ENCODE measurements at regions not wholly inside any gene's neighbourhood (a gene's known extent, or its start where the extent isn't known, plus 50 kb on each side); places are given as distances from the start of the nearest gene placed in this dataset.

DNA sequence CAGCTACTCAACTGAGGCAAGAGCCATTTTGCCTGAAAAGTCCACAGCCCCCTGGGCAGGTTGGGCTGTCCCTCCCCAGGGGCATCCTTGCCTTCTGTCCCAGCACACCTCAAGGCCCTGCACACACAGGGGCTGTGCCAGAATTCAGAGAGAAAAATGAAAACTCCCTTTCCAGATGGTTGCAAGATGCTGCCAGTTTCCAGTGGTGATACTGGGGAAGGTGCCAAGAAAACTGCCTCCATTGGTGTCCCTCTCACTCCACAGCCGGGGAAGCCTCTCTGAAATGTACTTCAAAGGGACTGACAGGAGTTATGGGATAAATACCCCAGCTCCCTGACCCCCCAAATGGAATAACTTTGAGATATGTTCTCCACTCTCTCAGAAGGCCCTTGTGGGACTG lies 154.2 kb upstream of the MAFB start:
- TF ChIP-seq, protein P1, sequence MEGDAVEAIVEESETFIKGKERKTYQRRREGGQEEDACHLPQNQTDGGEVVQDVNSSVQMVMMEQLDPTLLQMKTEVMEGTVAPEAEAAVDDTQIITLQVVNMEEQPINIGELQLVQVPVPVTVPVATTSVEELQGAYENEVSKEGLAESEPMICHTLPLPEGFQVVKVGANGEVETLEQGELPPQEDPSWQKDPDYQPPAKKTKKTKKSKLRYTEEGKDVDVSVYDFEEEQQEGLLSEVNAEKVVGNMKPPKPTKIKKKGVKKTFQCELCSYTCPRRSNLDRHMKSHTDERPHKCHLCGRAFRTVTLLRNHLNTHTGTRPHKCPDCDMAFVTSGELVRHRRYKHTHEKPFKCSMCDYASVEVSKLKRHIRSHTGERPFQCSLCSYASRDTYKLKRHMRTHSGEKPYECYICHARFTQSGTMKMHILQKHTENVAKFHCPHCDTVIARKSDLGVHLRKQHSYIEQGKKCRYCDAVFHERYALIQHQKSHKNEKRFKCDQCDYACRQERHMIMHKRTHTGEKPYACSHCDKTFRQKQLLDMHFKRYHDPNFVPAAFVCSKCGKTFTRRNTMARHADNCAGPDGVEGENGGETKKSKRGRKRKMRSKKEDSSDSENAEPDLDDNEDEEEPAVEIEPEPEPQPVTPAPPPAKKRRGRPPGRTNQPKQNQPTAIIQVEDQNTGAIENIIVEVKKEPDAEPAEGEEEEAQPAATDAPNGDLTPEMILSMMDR (conservative IDR thresholded peaks at IDR 0.05; ENCODE audit: low read depth, low read length) = no peak
- DNase-seq (ENCODE audit: low read depth) = peak; percentile 8
- H3K4me3 ChIP-seq (ENCODE audit: low read depth, low read length) = no peak overlapping the region

DNA sequence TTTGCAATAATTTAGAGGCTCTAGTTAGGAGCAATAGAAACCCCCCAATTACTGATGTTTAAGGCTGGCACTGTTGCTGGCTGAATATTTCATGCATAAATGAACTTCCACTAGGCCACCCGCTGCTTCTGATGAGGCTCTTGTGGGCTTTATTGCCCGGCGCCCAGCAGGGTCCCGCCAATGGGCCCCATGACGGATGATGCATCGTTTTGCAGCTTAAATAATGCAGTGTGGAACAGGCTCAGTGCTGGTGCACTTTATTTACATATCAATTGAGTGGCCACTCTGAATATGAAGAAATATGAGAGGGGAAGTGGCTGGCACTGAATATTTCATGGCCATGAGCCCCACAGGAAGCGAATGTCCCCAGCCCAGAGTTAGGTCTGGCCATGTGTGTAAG lies 155.3 kb upstream of the MAFB start:
- H3K4me3 ChIP-seq (ENCODE audit: low read depth, low read length) = no peak overlapping the region
- no peak for DNase-seq (ENCODE audit: low read depth)
- TF ChIP-seq, protein P1 (conservative IDR thresholded peaks at IDR 0.05; ENCODE audit: low read depth, low read length) = no peak

DNA sequence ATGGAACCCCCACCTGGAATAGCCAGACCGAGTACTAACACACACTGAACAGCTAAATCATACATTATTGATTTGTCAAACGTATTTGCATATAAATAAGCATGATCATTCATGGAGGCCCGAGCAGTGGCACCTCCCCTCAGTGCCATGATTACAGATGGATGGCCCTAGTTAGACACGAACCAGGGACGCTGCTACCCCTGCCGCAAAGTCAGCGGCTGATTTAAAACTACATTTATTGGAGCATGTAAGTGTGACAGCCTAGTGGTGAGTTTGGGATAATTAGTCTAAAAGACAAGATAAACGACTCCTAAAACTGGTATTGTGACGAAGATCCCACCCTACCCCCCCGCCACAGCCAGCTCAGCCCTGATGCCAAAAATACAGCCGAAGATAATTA lies 159.1 kb upstream of the MAFB start:
- TF ChIP-seq, protein P1 (conservative IDR thresholded peaks at IDR 0.05; ENCODE audit: low read depth, low read length) = no peak
- H3K4me3 ChIP-seq (ENCODE audit: low read depth, low read length) = no peak overlapping the region
- DNase-seq (ENCODE audit: low read depth) = no peak

DNA sequence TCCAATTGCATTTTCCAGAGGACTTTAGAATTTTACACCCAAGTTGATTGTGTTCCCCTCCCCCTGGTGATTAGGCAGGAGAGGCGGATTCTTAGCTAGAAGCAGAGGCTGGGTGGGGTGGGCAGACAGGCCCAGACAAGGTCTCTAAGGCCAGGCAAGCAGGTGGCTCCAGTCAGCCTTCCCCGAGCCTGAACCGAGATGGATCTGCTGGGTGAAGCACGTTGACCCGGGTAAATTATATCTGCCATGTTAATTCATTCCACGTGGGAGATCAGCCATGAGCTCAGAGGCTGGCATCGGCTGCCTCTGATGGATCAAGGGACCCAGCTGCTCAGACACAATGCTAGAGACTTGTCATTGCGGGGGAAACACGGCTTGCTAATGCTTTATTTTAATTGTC lies 159.5 kb upstream of the MAFB start:
- TF ChIP-seq, protein P1 (conservative IDR thresholded peaks at IDR 0.05; ENCODE audit: low read depth, low read length) = no peak
- no peak for DNase-seq (ENCODE audit: low read depth)
- no peak overlapping the region for H3K4me3 ChIP-seq (ENCODE audit: low read depth, low read length)

DNA sequence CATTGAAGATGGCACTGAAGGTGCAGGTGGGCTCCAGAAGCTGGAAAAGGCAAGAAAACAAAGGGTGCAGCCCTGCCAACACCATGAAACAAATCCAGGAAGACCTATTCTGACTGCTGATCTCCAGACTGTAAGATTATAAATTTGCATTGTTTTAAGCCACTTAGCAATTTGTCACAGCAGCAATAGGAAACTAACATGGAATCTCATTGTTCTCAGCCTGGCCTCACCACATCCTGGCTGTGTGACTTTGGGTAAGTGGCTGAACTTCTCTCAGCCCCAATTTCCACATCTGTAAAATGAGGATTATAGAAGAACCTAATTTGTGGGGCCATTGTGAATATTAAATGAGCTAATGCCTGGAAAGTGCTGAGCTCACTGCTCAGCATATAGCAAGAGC lies 160.4 kb upstream of the MAFB start:
- H3K4me3 ChIP-seq (ENCODE audit: low read depth, low read length) = no peak overlapping the region
- TF ChIP-seq, protein P1 (conservative IDR thresholded peaks at IDR 0.05; ENCODE audit: low read depth, low read length) = no peak
- no peak for DNase-seq (ENCODE audit: low read depth)

DNA sequence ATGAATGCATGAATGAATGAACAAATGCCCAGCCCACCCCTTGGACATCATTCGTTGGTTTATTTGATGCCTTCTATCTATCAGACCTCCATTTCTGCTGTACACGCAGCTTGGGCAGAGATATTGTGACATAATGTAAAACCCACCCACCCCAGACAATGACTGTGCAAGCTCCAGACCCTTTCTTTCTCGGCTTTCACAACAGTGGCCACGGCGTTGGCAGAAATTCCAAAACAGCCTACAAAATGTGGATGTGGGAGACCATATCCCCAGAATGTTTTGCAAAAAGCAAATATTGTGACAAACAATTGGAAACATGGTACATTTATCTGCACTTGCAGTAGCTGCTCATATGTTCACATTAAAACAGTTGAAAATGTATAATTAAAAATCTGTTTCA lies 162.0 kb upstream of the MAFB start:
- TF ChIP-seq, protein P1 (conservative IDR thresholded peaks at IDR 0.05; ENCODE audit: low read depth, low read length) = no peak
- H3K4me3 ChIP-seq (ENCODE audit: low read depth, low read length) = no peak overlapping the region

DNA sequence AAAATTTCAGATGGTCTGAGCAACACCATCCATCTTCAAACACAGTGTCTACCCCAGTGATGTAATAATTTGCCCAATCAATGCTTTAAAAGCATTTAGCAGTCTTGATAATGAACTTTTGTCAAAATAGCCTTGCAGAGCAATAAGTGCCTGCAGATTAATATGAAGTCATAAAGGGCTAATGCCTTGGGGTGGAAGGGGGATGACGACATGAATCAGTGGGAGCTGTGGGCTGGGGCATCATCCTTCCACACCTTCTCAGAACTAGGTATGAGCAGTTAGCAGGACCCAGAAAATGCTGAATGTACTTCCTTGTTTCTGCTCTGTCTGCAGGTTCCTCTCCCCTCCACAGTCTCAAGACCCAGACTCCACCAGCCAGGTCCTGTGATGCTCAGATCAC lies 166.2 kb upstream of the MAFB start:
- no peak for DNase-seq (ENCODE audit: low read depth)
- H3K4me3 ChIP-seq (ENCODE audit: low read depth, low read length) = no peak overlapping the region
- TF ChIP-seq, protein P1 (conservative IDR thresholded peaks at IDR 0.05; ENCODE audit: low read depth, low read length) = no peak

More for the DNA sequence above, 162.0 kb upstream of the MAFB start:
- no peak for DNase-seq (ENCODE audit: low read depth)
